Chondrocyte (in vitro differentiated cells): ENCODE measurements at regions not wholly inside any gene's neighbourhood (a gene's known extent, or its start where the extent isn't known, plus 50 kb on each side); places are given as distances from the start of the nearest gene placed in this dataset.

Experiments used
- DNase-seq: peaks from one replicate; pipeline ENCODE4 v3.0.0; 2021; ENCODE audit warnings: mixed read lengths, low spot score
- H3K27ac Mint-ChIP-seq: one replicate; pipeline ENCODE4 v1.8.0; 2021; ENCODE audit warnings: mild to moderate bottlenecking, moderate library complexity, mixed read lengths; ENCODE audit not compliant: unreplicated experiment
- H3K27me3 Mint-ChIP-seq: 2 replicates; pipeline ENCODE4 v1.8.0; 2021; ENCODE audit warnings: low read depth, mixed read lengths
- H3K36me3 Mint-ChIP-seq: 2 replicates; pipeline ENCODE4 v1.8.0; 2021; ENCODE audit warnings: low read depth, mixed read lengths
- H3K4me1 Mint-ChIP-seq: 2 replicates; pipeline ENCODE4 v1.8.0; 2021; ENCODE audit warnings: low read depth, mild to moderate bottlenecking, mixed read lengths
- H3K4me3 Mint-ChIP-seq: one replicate; pipeline ENCODE4 v1.8.0; 2021; ENCODE audit warnings: mild to moderate bottlenecking, moderate library complexity, mixed read lengths; ENCODE audit not compliant: unreplicated experiment
- H3K9me3 Mint-ChIP-seq: 2 replicates; pipeline ENCODE4 v1.8.0; 2021; ENCODE audit warnings: low read depth, mixed read lengths
- CTCF ChIP-seq: fragments of 200-600 bp; sonication (generic); IDR thresholded peaks from 2 replicates; pipeline ENCODE4 v1.5.0; 2021; ENCODE audit warnings: antibody characterized with exemption, mild to moderate bottlenecking, moderate library complexity

GRCh38 chr5:89117124-89117644, 234.2 kb upstream of the MEF2C start:
- Mint-ChIP-seq H3K9me3 (no peaks in the 10 kb centered on the region), H3K27ac (no peak overlapping the region), H3K4me1 (peaks cover 14% of the 10 kb centered on the region), H3K27me3 (no peaks in the 10 kb centered on the region), H3K36me3 (no peaks in the 10 kb centered on the region), H3K4me3 (no peak overlapping the region)
- DNase-seq, result no peak
- TF ChIP-seq CTCF, result no peak

GRCh38 chr5:89110916-89111646, 228.1 kb upstream of the MEF2C start:
- Mint-ChIP-seq H3K4me3 (no peak overlapping the region), H3K27ac (no peak overlapping the region), H3K27me3 (no peaks in the 10 kb centered on the region), H3K4me1 (peaks cover 12% of the 10 kb centered on the region), H3K36me3 (no peaks in the 10 kb centered on the region), H3K9me3 (peaks cover 13% of the 10 kb centered on the region)
- DNase-seq, result no peak
- TF ChIP-seq CTCF, result no peak

GRCh38 chr5:89106480-89106879, 223.5 kb upstream of the MEF2C start:
- no peak overlapping the region for H3K27ac Mint-ChIP-seq
- peaks cover 14% of the 10 kb centered on the region for H3K4me1 Mint-ChIP-seq
- DNase-seq, result no peak
- peaks cover 13% of the 10 kb centered on the region for H3K9me3 Mint-ChIP-seq
- no peak for TF ChIP-seq CTCF
- no peaks in the 10 kb centered on the region for H3K36me3 Mint-ChIP-seq
- no peak overlapping the region for H3K4me3 Mint-ChIP-seq
- H3K27me3 Mint-ChIP-seq, result no peaks in the 10 kb centered on the region

GRCh38 chr5:89105836-89106235, 222.9 kb upstream of the MEF2C start:
- H3K36me3 Mint-ChIP-seq, result no peaks in the 10 kb centered on the region
- H3K27ac Mint-ChIP-seq, result no peak overlapping the region
- no peak for DNase-seq
- peaks cover 12% of the 10 kb centered on the region for H3K4me1 Mint-ChIP-seq
- peaks cover 13% of the 10 kb centered on the region for H3K9me3 Mint-ChIP-seq
- no peaks in the 10 kb centered on the region for H3K27me3 Mint-ChIP-seq
- H3K4me3 Mint-ChIP-seq, result no peak overlapping the region
- no peak for TF ChIP-seq CTCF

- H3K4me1 Mint-ChIP-seq, result peaks cover 12% of the 10 kb centered on the region
- H3K36me3 Mint-ChIP-seq, result no peaks in the 10 kb centered on the region
- DNase-seq, result no peak
- H3K4me3 Mint-ChIP-seq, result no peak overlapping the region
- H3K27ac Mint-ChIP-seq, result no peak overlapping the region
- TF ChIP-seq CTCF, result no peak
- no peaks in the 10 kb centered on the region for H3K27me3 Mint-ChIP-seq
- H3K9me3 Mint-ChIP-seq, result peaks cover 13% of the 10 kb centered on the region
These were observed 222.2 kb upstream of the MEF2C start for GRCh38 chr5:89105171-89105695.
